ENCODE measurements at regions not wholly inside any gene's neighbourhood (a gene's known extent, or its start where the extent isn't known, plus 50 kb on each side); places are given as distances from the start of the nearest gene placed in this dataset.

- no peak overlapping the region for H3K27ac Mint-ChIP-seq
- Histone ChIP-seq H3K9me3 (ENCODE audit: control insufficient read depth, insufficient read depth, low read length) (no peaks in the 10 kb centered on the region), H3K36me3 (ENCODE audit: control insufficient read depth, insufficient read depth, low read length) (no peaks in the 10 kb centered on the region), H3K27ac (ENCODE audit: low read length) (no peak overlapping the region), H3K27me3 (ENCODE audit: control insufficient read depth, insufficient read depth, low read length) (no peaks in the 10 kb centered on the region), H3K4me1 (ENCODE audit: control insufficient read depth, insufficient read depth, low read length) (no peaks in the 10 kb centered on the region), H3K4me3 (ENCODE audit: low read length) (no peak overlapping the region)
- peaks cover 6 to 9% of the 10 kb centered on the region in 2 donors for H3K9me3 Mint-ChIP-seq
- H3K27me3 Mint-ChIP-seq (ENCODE audit: low read depth in 2 of 2), result no peaks in the 10 kb centered on the region
- intact Hi-C loops (cut with micrococcal nuclease), result no loop called here
- H3K4me1 Mint-ChIP-seq, result no peaks in the 10 kb centered on the region
- no peak overlapping the region for H3K4me3 Mint-ChIP-seq
- DNase-seq, result no peak
- no peak for ATAC-seq
- no peaks in the 10 kb centered on the region for H3K36me3 Mint-ChIP-seq
- TF ChIP-seq CTCF (IDR thresholded peaks at IDR 0.05), result no peak
Observed at GRCh38 chr4:120526033-120526432, 396.5 kb downstream of the PRDM5 start.

- H3K4me1 Mint-ChIP-seq, result no peaks in the 10 kb centered on the region
- WGBS (ENCODE audit: insufficient coverage), result no CpG with 5 or more reads among the region's 4 CpGs
- no peak overlapping the region for H3K4me3 Mint-ChIP-seq
Observed at GRCh38 chr4:120525106-120525505, 397.4 kb downstream of the PRDM5 start.

GRCh38 chr4:120524237-120524636, 398.3 kb downstream of the PRDM5 start:
- Histone ChIP-seq H3K9me3 (ENCODE audit: control insufficient read depth, insufficient read depth, low read length) (no peaks in the 10 kb centered on the region), H3K4me1 (ENCODE audit: control insufficient read depth, insufficient read depth, low read length) (no peaks in the 10 kb centered on the region), H3K27ac (ENCODE audit: low read length) (no peak overlapping the region), H3K27me3 (ENCODE audit: control insufficient read depth, insufficient read depth, low read length) (no peaks in the 10 kb centered on the region), H3K4me3 (ENCODE audit: low read length) (no peak overlapping the region), H3K36me3 (ENCODE audit: control insufficient read depth, insufficient read depth, low read length) (no peaks in the 10 kb centered on the region)
- Mint-ChIP-seq H3K4me1 (no peaks in the 10 kb centered on the region), H3K27me3 (ENCODE audit: low read depth in 2 of 2) (no peaks in the 10 kb centered on the region), H3K36me3 (no peaks in the 10 kb centered on the region), H3K27ac (no peak overlapping the region), H3K4me3 (no peak overlapping the region), H3K9me3 (peaks cover 11 to 16% of the 10 kb centered on the region in 2 donors)
- no peak for TF ChIP-seq CTCF (IDR thresholded peaks at IDR 0.05)
- ATAC-seq, result no peak
- intact Hi-C loops (cut with micrococcal nuclease), result no loop called here
- no peak for DNase-seq
- WGBS (ENCODE audit: insufficient coverage), result 78% methylated on average over 2 of the region's 2 CpGs

More at GRCh38 chr4:120525106-120525505, 397.4 kb downstream of the PRDM5 start:
- DNase-seq (no peak), ATAC-seq (no peak)
- no peaks in the 10 kb centered on the region for H3K27me3 ChIP-seq (ENCODE audit: control insufficient read depth, insufficient read depth, low read length)
- H3K27me3 Mint-ChIP-seq (ENCODE audit: low read depth in 2 of 2), result no peaks in the 10 kb centered on the region
- H3K4me1 ChIP-seq (ENCODE audit: control insufficient read depth, insufficient read depth, low read length), result no peaks in the 10 kb centered on the region
- H3K27ac ChIP-seq (ENCODE audit: low read length), result no peak overlapping the region
- no peak overlapping the region for H3K27ac Mint-ChIP-seq
- no peaks in the 10 kb centered on the region for H3K36me3 Mint-ChIP-seq
- no peak overlapping the region for H3K4me3 ChIP-seq (ENCODE audit: low read length)
- H3K9me3 ChIP-seq (ENCODE audit: control insufficient read depth, insufficient read depth, low read length), result no peaks in the 10 kb centered on the region
- intact Hi-C loops (cut with micrococcal nuclease), result no loop called here
- peaks cover 6 to 11% of the 10 kb centered on the region in 2 donors for H3K9me3 Mint-ChIP-seq
- TF ChIP-seq CTCF (IDR thresholded peaks at IDR 0.05), result no peak
- H3K36me3 ChIP-seq (ENCODE audit: control insufficient read depth, insufficient read depth, low read length), result no peaks in the 10 kb centered on the region

- no peaks in the 10 kb centered on the region for H3K27me3 Mint-ChIP-seq (ENCODE audit: low read depth in 2 of 2)
- no peaks in the 10 kb centered on the region for H3K27me3 ChIP-seq (ENCODE audit: control insufficient read depth, insufficient read depth, low read length)
- intact Hi-C loops (cut with micrococcal nuclease), result no loop called here
Observed at GRCh38 chr4:120520761-120521160, 401.8 kb downstream of the PRDM5 start.

More at GRCh38 chr4:120520761-120521160, 401.8 kb downstream of the PRDM5 start:
- H3K36me3 ChIP-seq (ENCODE audit: control insufficient read depth, insufficient read depth, low read length), result no peaks in the 10 kb centered on the region
- H3K27ac Mint-ChIP-seq, result no peak overlapping the region
- no peaks in the 10 kb centered on the region for H3K4me1 ChIP-seq (ENCODE audit: control insufficient read depth, insufficient read depth, low read length)
- no peak for DNase-seq
- no peak for TF ChIP-seq CTCF (IDR thresholded peaks at IDR 0.05)
- no peak for ATAC-seq
- peaks cover 16 to 23% of the 10 kb centered on the region in 2 donors for H3K9me3 Mint-ChIP-seq
- no peak overlapping the region for H3K27ac ChIP-seq (ENCODE audit: low read length)
- H3K36me3 Mint-ChIP-seq, result no peaks in the 10 kb centered on the region
- H3K9me3 ChIP-seq (ENCODE audit: control insufficient read depth, insufficient read depth, low read length), result no peaks in the 10 kb centered on the region
- no peak overlapping the region for H3K4me3 ChIP-seq (ENCODE audit: low read length)
- H3K4me3 Mint-ChIP-seq, result no peak overlapping the region
- 78% methylated on average over 2 of the region's 2 CpGs for WGBS (ENCODE audit: insufficient coverage)
- H3K4me1 Mint-ChIP-seq, result no peaks in the 10 kb centered on the region
